Fibroblast of villous mesenchyme (primary cell): ENCODE measurements at regions not wholly inside any gene's neighbourhood (a gene's known extent, or its start where the extent isn't known, plus 50 kb on each side); places are given as distances from the start of the nearest gene placed in this dataset.

Source experiments
- DNase-seq: peaks from one replicate; pipeline ENCODE4 v3.0.0-alpha.2; 2010; ENCODE audit warnings: low read depth
- H3K4me3 ChIP-seq: 2 replicates; pipeline ENCODE4 v1.5.1; 2011; ENCODE audit warnings: low read depth, mild to moderate bottlenecking, low read length
- TF ChIP-seq, protein P1 (sequence below): IDR thresholded peaks from 2 replicates; pipeline ENCODE4 v1.5.1; 2012; ENCODE audit warnings: low read depth, mild to moderate bottlenecking, low read length; ENCODE audit not compliant: insufficient read depth

DNA sequence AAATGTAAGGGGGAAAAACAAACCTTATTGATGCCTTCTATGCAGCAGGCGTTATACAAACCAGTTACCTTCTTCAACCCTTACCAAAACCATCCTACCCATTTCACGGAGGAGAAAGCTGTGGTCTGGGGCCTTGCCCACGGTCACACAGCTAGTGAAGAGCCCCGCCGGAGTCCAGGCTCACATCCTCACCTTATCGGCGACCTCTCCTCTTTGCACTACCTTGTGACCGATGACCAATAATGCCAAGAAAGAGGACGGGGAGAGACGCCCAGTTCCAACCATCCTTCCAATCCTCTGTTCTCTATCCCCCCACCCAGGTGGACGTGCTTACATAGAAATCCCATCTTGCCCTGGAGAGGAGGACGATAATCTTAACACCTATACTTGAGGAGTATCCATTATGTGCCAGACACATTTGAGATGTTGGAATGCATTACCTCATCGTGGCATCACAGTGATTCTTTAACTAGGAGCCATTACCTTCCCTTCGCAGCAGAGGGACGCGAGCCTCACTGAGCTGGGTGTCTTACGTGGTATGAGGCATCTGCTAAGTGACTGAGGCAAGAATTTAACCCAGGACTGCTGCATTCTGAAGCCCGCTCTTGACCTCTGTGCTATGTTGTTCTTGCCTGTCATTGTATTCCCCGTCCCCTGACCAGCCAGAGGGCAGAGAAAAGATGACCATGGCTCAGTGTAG lies 253.7 kb upstream of the B3GAT1 start:
- H3K4me3 ChIP-seq, result no peak overlapping the region
- TF ChIP-seq, protein P1, sequence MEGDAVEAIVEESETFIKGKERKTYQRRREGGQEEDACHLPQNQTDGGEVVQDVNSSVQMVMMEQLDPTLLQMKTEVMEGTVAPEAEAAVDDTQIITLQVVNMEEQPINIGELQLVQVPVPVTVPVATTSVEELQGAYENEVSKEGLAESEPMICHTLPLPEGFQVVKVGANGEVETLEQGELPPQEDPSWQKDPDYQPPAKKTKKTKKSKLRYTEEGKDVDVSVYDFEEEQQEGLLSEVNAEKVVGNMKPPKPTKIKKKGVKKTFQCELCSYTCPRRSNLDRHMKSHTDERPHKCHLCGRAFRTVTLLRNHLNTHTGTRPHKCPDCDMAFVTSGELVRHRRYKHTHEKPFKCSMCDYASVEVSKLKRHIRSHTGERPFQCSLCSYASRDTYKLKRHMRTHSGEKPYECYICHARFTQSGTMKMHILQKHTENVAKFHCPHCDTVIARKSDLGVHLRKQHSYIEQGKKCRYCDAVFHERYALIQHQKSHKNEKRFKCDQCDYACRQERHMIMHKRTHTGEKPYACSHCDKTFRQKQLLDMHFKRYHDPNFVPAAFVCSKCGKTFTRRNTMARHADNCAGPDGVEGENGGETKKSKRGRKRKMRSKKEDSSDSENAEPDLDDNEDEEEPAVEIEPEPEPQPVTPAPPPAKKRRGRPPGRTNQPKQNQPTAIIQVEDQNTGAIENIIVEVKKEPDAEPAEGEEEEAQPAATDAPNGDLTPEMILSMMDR, result no peak
- DNase-seq, result no peak

DNA sequence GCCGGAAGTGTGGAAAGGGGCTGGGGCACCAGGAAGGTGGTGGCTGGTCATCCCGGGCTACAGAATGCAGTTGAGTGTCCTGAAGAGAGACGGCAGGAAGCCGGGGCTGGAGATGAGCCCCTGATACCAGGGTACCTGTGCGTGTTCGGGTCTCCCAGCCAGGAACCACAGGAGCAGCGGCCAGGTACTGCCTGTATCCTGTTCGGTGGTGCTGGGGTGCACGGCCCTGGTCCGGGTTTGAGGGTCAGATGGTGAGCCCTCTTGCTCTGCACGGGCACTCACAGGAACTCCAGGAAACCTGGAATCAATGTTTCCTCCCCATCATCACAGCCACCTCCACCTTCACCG lies 253.1 kb upstream of the B3GAT1 start:
- TF ChIP-seq, protein P1, result no peak
- no peak for DNase-seq

DNA sequence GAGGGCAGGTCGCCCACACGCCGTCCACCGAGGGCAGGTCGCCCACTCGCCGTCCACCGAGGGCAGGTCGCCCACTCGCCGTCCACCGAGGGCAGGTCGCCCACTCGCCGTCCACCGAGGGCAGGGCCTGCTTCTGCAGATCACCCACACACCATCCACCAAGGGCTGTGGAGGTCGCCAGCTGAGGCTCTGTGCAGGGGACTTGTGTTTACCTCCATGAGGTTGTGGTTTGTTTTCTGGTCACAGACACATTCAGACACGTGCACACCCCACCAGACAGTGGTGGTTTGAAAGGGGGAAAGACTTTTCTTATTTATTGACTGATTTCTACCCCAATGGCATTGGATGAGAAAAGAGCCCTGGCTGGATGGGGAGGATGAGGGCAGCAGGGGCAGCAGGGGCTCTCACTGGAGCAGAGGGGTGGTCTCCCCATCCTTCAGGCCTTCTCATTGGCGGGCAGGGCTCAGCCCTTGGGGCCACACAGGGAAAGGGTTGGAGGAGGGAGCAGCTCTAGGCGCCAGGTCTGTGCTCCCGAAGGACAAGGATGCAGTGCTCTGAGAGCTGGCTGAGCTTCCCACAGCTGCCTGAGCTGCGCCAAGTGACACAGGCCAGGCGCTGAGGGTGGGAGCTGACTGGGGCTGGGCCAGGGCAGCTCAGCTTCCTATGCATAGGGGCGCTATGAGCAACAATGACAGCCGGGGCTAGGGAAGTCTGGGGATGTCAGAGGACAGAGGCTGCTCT lies 252.6 kb upstream of the B3GAT1 start:
- TF ChIP-seq, protein P1, result no peak
- no peak overlapping the region for H3K4me3 ChIP-seq
- no peak for DNase-seq

More for the DNA sequence above, 253.1 kb upstream of the B3GAT1 start:
- no peak overlapping the region for H3K4me3 ChIP-seq

DNA sequence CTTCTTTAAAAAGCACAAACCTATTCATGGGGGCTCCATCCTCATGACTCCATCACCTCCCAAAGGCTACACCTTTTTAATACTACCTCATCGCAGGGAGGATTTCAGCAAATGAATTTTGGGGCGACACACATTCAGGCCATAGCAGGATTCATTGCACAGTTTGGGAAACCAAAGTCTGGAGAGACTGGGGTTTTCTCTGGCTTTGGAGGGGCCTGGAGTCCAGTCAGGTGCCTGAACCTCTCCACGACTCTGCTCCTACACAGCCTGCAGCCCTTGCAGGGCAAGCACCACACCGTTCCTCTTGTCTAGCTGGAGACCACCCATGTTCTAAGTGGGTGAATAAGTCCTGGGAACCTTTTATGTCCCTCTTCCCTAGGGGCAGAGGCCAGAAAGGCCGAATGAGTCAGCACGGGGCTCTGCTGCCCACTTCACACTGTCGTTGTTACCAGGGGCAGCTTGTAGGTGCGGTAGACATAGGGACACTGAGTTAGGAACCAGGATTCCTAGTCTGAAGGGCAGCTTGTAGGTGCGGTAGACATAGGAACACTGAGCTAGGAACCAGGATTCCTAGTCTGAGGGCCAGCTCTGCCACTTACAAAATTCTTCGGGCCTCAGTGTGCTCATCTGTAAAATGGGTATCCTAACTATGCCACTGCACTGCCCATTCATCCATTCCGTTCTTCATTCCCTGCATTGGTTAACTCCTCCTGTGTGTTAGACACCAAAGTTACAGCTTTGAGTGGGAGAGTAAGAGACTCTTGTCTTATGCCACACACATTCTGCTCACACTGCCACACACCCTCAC lies 251.7 kb upstream of the B3GAT1 start:
- TF ChIP-seq, protein P1, result no peak
- H3K4me3 ChIP-seq, result no peak overlapping the region
- DNase-seq, result no peak

DNA sequence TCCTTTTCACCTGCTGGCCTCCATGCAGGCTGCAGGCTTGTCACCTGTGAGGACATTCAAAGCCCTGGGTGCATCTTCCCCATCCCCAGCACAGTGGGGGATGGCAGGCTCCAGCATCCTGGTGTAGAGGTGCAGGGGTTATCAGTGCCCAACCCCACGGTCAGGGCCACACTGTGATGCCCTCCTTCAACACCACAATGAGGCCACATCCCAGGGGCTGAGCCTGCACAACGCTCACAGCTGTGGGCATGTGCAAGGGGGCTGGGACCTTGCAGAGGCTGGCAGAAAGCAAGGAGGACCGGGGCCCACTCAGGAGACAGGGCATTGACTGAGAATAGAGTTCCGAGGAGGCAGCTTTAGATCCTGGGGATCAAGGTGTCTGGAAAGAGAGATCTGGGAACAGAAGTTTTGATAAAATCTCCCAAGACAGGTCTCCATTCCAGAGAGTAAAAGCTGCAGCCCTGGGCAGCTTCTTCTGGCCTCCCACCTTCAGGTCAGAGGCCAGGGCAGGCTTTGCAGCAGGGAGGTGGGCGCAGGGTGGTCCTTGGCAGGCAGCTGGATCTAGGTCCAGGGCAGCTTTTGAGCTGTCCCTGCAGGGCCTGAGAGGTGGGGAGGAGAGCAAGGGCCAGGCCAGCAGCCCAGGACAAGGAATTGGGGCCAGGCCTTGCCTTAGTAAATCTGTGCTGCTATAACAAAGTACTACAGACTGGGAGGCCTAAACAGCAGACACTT lies 250.8 kb upstream of the B3GAT1 start:
- TF ChIP-seq, protein P1, result no peak
- no peak for DNase-seq

DNA sequence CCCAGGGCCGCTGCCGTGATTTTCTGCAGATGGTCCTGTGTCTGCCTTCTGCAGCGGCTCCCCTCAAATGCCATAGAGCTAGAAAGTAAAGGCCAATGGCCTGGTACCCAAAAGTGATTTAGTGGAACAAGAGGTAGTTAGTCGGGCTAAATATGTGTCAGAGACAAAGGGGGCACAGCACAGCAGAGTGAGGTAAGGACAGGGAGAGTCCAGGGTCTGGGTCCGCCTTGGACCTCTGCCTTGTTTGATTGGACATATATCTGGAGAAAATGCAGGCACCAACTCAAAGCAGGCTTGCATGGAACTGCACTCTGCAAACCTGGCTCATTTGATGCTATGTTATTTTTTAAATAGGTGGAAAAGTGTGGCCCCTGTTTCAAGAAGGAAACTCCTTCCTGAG lies 249.6 kb upstream of the B3GAT1 start:
- no peak overlapping the region for H3K4me3 ChIP-seq
- TF ChIP-seq, protein P1, result no peak
- no peak for DNase-seq

More for the DNA sequence above, 250.8 kb upstream of the B3GAT1 start:
- no peak overlapping the region for H3K4me3 ChIP-seq
